Kasumi-1 (cell line): ENCODE measurements at regions not wholly inside any gene's neighbourhood (a gene's known extent, or its start where the extent isn't known, plus 50 kb on each side); places are given as distances from the start of the nearest gene placed in this dataset.

ENCODE experiments used
- DNase-seq, 2 experiments: peaks; one replicate each; lab custom pipeline; 2025; lab: John Stamatoyannopoulos, UW

DNA sequence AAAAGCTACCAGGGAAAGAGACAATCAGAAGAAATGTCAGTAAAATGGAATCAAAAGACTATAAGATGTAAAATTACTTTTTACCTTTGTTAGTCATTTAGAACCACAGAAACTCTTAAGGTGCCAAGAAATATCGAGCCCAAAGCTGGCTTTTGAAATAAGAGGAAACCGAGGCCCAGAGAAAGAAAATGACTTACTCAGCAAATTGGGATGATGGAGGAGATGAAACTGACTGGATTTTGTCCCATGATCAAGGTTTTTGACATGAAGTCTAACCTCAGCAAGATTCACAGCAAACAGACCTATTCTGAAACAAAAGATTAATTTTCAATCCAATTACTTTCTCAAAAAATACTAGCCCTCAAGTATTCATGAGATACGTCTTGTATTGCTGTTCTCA is 696.2 kb upstream of the WWC1 start:
- no peak for DNase-seq

DNA sequence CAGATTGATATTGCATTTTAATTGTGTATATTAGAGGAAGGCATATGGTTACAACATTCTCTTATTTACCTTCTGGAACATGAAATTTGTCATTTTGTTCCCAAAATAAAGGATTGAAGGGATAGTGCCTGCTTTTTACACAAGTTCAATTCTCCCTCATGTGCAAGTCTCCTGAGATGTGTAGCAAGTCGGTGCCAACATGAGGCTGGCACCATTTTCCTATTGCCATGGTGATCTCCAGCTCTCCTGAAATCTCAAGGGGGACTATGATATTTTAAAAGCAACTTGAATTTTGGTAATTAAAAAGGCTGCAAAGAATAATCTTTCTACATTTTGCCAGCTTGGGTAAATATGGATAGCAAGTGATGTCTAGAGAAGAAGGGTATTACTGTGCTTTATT is 693.3 kb upstream of the WWC1 start:
- DNase-seq = no peak

DNA sequence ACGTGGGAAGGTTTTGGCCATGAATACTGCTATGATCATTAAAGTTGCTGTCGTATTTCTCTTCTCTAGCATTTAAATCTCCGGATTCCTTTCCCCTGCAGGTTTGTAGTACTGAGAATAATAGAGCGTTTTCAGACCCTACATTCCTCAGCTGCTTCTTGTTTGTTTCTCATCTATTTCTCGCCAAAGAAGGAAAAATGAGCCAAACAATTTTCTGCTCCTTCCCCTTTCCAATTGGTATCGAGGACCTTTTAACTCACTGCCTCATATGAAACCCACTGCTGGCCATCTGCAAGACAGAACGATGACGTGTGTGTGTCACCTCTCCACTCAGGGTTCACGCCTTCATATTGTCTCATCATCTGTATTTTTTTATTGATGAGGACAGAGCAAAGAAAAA is 689.4 kb upstream of the WWC1 start:
- DNase-seq = no peak

DNA sequence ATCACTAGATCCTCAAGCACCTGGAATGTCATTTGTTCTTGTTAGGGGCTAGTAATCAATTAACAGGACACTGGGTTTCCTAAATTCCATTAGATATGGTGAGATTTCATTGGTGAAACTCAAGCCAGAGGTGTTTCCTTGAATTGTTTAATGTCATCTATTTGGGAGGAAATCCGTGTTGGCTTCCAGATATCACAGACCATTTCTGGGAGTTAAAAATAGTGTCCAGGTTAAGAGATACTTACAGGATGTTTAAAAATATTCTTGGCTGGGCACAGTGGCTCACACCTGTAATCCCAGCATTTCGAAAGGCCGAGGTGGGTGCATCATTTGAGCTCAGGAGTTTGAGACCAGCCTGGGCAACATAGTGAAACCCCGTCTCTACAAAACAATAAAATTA is 688.3 kb upstream of the WWC1 start:
- DNase-seq = no peak

DNA sequence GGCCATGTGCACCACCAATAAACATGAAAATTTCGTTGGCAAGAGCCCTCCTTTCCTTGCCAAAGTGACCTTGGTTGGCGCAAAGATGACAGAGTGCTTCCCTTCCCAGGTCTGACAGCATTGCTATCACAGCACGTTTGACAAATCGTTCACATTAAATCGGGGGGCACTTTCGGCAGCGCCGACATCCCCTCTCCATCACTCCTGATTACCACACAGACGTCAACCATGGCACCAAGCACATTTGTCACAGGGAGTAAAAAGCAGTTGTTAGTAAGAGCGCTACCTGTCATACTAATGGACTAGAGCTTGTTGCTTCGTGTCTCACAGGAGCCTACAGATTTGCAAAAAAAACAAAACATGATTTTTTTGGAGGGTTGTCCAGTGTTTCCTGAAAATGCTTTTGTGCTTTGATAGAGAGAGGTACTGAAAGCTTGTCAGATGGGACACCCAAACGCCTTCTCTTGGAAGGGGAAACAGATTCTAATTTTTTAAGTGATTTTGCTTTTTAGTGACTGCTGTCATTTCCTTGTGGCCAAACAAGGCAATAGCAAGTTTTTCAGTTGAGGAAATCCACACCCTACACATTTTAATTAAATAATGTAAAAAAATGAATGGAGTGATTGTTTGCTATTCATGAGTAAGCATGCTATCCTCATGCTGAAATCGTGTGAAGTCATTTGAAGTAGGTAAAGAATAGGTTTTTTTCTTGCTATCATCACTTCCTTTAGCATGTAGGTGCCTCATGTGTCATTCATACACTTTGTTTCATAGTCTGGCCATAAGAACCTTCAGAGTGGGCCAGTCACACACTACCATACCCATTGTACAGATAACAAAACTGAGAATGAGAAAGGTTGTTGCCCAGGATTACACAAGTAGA is 682.8 kb upstream of the WWC1 start:
- no peak for DNase-seq

DNA sequence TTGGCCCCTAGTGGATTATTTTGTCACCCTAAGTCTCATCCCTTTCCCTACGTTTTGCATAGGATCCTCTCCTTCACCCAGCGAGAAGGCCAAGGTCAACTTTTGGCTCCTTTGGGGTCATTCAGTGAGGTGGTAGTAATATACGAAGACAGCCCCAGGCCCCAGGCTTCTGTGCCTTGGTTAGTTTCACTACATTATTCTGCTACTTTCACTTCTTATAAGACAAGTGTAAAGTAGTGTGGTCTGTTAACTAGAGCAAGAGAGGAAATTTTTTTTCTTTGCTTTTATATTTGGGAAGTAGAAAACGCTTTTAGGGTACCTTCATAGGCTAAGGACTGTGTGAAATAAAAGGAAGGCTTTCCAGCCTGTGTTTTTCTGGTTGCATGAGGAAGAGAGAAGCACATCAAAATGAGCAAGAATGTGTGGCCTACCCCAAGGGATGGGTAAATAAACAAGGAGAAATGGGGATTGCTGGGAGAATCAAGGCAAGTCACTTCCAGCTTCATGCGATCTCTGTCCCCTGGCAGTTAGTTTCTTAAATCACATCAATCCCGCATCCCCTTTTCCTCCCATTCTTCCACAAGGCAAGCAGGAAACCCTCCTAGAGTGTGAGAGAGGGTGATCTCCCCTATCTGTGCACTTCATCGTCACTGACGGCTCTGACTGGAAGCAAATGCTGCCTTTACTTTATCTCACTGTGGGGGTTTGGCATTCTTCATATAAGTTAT is 677.0 kb upstream of the WWC1 start:
- DNase-seq = no peak

DNA sequence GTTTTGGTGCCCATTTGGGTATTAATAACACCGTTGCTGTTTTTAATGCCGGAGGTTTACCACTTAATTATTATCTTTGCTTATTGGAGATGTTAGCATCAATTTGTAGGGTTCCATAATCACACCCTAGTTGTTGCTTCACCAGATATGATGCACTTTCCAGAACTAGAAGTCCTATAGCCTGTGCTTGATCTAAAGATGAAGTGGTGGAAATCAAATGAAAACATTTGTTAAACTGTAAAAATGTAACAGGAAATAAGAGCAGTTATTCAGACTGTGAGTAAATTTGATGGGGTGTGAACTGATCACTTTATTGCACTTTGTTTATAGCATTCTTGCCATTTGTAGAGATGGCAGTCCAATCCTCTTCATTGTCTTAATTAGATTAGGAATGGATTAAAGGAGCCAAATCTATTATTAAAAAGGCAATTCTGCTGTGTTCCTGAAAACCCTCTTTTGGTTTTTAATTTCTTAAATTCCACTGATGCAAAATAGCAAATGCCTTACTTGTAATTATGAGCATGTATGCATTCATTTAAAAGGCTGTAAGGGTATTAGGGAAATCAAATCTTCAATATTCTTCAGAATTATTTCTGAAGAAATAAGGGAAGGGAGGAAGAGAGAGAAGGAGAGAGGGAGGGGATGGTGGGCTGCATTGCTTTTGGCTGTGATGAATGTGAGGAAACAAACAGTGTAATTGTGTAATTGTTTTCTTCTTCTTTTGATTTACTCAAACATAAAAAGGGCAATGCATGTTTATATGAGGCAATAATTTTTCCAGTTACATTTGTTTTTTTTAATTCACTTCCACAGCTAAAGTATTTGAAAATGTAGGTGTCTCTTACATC is 675.2 kb upstream of the WWC1 start:
- DNase-seq = no peak

DNA sequence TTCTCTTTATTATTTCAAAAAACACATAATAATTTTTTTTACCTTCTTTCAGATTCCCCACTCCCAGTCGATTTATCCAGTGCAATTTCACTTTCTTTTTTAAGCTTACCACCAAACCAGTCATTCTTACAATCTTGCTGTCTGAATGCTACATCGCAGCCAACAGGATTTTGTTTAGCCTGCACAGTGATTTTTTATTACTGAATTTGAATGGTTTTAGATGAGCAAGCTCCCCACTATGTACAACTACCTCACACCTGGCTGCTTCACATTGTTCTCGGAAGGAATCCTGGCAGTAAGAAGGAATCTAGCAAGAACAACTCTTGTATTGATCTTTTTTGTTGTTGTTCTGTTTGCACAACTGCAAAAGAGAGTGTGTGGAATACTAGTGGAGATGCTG is 668.1 kb upstream of the WWC1 start:
- no peak for DNase-seq

DNA sequence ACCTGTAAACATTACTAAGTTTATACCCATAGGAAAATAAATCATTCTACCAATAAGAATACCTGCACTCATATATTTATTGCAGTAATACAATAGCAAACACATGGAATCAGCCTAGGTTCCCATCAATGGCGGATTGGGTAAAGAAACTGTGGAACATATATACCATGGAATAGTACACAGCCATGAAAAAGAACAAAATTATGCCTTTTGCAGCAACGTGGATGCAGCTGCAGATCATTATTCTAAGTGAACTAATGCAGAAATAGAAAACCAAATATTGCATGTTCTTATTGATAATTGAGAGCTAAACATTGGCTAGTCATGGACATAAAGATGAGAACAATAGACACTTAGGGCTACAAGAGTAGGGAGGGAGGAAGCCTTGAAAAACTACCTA is 667.4 kb upstream of the WWC1 start:
- DNase-seq = no peak

DNA sequence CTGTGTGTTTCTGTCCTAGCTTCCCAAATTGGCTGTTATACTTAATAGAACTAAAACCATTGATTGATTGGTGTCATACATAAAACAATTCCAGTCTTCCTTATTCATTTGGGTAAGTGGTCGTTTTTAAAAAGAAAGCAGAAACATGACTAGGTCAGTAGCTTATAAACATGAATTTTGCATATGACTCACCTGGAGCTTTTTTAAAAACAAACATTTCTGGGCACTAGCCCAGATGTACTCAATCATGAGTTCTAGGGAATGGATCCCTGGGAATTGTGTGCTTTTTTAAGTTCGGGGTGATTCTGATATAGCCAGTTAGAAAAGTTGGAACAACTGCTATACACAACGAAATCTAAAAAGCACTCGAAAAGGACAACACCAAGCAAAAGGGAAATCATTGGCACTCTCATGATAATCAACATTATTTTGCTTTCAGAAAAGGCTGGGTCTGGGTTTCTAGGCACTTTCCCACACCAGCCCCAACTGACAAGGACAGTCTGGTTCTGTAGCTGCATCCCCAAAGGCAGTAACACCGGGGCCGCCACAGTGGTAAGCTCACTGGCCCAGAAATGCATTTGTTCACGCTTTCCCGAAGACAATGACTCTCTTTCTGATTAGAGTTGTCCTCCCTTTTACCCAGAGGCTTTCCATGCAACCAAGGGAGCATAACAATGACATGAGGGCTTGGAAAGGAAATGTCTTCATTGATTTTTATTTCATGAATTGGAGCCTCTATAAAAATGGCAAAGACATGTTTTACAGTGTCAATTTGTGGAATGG is 664.9 kb upstream of the WWC1 start:
- DNase-seq = no peak

DNA sequence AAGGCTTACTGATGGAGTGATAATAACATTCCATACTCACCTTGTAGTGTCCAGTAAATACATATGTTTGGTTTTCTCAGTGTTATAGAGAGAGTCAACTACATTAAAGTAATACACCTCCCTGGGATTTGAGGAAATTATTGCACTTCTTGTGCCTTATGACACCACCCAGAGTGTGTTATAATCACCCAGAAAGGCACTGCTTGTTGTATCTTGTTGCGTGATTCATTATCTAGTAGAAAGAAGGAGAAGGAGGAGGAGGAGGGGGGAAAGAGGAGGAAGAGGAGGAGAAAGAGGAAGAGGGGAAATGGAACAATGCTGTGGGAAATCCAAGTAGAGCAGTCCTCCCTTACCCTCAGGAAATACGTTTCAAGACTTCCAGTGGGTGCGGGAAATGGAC is 661.8 kb upstream of the WWC1 start:
- DNase-seq = no peak

DNA sequence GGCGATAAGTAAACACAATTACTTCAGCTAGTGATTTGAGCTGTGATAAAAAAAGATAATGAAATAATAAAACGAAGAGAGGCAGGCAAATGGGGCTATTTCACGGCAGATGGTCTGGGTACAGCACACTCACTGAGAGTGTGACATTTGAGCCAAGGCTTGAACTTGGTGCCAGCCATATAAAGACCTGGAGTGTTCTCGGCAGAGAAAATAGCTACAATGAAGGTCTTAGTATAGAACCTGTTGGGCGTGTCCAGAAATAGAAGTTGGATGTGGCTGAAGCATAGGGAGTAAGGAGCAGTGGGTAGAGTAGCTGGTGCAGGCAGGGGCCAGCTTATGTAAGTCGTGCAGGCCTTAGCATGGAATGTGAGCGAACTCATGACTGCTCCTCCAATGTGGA is 660.3 kb upstream of the WWC1 start:
- DNase-seq = no peak

DNA sequence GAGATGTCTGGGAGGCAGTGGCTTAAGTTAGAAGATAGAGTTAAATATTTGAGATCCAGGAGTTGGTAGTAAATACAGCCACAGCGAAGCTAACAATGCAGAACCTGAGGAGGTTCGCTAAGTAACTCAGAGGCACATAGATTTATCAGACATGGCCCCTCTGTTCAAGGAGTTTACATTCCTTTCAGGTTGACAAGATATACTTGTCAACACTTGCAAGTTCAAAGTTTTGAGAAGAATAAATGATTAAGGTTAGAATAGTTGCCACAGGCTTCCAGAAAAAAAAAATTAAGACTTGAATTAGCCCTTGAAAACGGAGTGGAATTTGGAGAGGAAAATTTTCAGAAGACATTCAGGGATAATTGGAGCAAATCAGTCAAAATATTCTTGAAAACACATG is 658.3 kb upstream of the WWC1 start:
- DNase-seq = no peak

DNA sequence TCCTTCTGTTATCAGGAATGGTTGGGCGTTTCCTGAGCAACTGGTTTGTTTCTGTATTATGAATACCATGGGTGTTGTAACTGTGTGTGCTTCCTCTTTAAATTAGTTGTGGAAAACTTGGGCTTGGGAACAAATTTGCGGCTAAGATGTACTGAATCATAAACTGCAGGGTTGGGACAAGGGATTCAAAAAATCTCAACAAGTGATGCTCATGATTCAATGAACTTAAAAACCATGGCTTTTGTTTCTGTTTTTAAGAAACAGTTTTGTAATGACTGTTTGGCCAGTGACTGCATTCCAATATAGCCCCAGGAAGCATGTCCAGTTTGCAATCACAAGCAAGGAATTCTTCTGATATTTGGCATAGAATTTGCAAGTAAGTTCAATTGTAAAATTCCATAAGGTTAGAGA is 657.5 kb upstream of the WWC1 start:
- no peak for DNase-seq

DNA sequence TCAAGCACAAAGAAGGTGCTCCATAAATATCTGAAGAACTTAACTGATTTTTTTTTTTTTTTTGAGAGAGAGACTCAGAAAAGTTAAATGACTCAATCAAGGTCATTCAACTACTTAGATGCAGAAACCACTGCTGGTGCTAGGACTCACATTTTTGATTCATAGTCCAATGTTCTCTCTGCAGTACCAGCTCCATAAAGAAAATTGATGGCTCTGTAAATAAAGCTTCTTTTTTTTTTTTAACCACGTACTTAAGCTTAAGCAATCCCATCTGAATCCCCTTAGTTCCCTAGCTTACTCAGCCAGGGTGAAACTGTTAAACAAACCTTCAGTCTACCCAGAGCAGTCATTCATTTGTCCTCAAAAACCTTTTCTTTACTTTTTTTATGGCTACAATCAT is 657.0 kb upstream of the WWC1 start:
- DNase-seq = no peak

DNA sequence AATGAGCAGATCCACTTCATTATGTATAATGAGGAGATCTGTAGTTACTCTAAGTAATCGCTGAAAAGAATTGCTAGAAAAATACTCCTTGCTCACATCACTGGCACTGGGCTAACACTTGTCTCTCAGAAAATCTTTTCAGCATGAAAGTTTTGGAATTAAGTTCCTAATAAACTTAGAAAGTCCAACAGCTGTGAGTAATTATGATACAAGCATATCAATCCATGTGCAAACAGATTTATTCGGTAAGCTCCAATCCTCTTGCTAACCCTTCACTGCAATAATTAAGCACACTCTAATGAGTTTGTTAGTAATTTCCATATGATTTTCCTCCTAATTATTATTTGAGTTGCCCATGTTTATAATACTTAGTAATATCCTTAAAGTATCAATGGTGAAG is 652.6 kb upstream of the WWC1 start:
- no peak for DNase-seq

DNA sequence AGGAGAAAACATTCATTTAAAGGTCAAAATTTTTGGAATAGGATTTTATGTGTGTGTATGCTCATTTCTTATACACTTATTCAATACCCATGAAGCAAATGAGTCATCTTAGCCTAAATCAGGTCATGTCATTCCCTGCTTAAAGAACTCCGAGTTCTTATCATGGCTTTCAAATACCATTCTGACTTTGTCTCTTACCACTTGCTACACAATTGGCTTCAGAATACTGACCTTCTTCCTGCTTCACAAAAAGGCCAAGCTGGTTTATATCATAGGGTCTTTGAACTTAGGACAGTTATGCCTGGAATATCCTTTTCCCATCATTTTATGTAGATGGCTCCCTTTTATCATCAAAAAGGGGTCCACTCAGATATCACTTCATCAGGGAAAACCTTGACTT is 652.2 kb upstream of the WWC1 start:
- no peak for DNase-seq

DNA sequence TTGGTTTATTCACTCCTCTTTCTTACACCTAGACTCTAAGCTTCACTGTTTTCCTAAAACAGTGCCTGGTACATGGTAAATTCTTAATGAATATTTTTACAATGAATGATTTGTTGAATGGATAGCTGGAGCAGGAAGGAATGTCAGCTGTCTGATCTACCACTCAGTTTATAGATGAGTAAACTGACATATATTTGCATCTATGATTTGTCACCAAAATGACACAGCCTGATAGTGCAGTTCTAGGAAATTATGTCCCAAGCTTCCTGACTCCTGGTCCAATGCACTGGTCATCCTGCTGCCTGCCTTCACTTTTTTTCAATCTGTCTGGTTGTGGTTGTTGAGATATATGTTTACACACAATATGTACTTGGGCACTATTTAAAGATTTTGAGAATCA is 651.7 kb upstream of the WWC1 start:
- no peak for DNase-seq

DNA sequence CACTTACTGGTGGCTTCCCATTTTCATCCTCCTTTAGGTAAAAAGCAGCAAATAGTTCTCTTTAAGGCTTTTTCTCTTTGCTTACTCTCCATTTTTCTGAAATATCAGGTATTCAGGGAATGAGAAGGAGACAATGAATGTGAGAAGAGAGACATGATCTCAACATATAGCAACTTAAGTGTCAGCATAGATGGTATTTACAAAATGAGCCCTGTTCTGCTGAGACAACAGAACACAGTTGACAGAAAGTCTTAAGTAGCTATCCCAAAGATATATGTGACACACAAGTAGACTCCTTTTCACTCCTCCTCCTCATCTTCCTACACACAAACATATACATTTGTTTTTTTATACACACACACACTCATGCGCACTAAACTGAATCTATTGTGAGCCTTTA is 649.3 kb upstream of the WWC1 start:
- no peak for DNase-seq

DNA sequence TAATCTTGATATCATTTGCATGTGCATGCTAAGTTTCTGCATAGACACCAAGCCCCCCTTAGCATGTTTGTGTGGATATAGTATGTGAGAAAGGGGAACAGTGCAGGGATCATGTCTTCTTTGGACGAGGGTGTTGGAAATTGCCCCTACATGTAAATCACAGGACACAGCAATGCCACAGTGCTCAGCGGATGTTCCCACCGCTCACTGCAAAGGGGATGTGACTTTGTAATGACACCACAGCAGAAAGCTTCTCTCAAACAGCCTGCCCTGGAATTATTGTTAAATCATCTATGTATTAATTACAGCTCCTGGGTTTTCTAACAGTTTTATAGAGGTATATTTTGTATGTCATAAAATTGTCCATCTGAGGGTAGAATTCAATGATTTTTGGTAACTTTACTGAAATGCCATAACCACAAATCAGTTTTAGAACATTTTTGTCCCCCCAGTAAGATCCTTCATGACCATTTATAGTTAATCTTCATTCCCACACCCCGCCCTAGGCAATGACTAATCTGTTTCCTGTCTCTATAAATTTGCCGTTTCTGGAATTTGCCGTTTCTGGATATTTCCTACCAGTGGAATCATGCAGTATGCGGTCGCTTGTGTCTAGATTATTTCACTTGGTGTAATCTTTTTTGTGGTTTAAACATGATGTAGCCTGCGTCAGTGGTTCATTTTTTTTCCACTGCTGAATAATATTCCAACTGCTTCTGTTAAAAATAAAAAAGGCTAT is 648.5 kb upstream of the WWC1 start:
- DNase-seq = no peak

DNA sequence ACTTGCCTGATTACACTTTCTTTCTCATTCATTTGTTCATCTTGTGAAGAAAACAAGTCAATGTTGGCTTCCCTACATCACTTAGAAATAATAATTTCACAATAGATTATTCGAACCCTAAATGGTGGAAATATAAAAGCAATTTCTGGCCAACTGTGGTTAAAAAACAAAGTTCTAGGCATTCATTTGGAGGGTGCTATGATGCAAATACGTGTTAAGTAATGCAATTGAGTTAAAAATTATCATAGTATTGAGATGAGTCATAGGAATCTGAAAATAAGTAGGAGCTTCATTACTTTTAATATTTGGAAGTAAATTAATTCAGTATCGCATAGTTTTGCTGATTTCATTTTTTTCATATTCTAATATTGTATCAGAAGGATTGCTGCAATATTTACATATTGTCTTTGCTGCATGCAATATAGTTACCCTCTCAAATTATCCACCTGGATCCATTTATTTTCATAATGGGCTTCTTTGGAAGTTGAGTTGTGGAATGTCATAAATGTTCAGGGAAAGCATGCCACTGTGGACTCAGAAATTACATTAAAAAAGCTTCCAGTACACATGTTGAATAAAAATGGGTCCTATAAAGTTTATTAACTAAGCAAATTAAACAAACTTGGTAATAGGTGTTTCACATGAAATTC is 647.7 kb upstream of the WWC1 start:
- DNase-seq = no peak
